K562 (cell line): ENCODE measurements at regions not wholly inside any gene's neighbourhood (a gene's known extent, or its start where the extent isn't known, plus 50 kb on each side); places are given as distances from the start of the nearest gene placed in this dataset.

ENCODE experiments used
- POLR2A ChIP-seq: fragments of 450-650 bp; conservative IDR thresholded peaks from 2 replicates; pipeline ENCODE4 v1.6.1; 2016
- POLR2AphosphoS5 ChIP-seq: IDR thresholded peaks from 2 replicates; pipeline ENCODE4 v1.6.1; 2011; ENCODE audit warnings: mild to moderate bottlenecking, low read depth, low read length, moderate library complexity; ENCODE audit not compliant: control insufficient read depth, insufficient read depth
- PPARD ChIP-seq: fragments of 250-450 bp; sonication (Bioruptor Pico); IDR thresholded peaks from 2 replicates; pipeline ENCODE4 v1.8.0; 2022; ENCODE audit warnings: inconsistent platforms, mild to moderate bottlenecking, moderate library complexity
- TRIM24 ChIP-seq, 2 experiments: fragments of 450-650 bp; IDR thresholded peaks; 2 replicates each; pipeline ENCODE4 v1.6.1; 2016

- TF ChIP-seq POLR2A (no peak), POLR2AphosphoS5 (no peak), TRIM24 (IDR thresholded peaks at IDR 0.05) (no peak), PPARD (CRISPR knock-in tag) (no peak)
Observed at GRCh38 chr9:575139-575538, 266.4 kb upstream of the DMRT1 start.
